ENCODE measurements at regions not wholly inside any gene's neighbourhood (a gene's known extent, or its start where the extent isn't known, plus 50 kb on each side); places are given as distances from the start of the nearest gene placed in this dataset.

DNA sequence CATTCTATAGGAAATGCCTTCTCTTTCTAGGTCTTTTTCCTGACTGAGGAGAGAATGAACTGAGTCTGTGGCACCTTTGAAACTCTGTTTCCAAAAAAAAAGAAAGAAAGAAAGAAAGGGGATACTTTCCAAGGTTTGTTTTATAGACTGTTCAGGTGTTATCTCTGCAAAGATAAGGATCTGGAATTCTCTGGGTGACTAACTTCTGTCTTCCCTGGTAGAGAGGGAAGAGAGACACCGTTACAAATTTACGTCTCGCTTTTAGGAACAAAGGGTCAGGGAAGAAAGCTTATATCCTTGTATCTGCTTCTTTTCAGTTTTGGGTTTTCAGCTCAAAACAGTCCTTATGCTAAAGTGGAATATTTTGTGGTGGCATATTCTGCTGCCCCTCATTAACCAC lies 314.1 kb downstream of the RAPGEF2 start:
- TF ChIP-seq, protein P1, sequence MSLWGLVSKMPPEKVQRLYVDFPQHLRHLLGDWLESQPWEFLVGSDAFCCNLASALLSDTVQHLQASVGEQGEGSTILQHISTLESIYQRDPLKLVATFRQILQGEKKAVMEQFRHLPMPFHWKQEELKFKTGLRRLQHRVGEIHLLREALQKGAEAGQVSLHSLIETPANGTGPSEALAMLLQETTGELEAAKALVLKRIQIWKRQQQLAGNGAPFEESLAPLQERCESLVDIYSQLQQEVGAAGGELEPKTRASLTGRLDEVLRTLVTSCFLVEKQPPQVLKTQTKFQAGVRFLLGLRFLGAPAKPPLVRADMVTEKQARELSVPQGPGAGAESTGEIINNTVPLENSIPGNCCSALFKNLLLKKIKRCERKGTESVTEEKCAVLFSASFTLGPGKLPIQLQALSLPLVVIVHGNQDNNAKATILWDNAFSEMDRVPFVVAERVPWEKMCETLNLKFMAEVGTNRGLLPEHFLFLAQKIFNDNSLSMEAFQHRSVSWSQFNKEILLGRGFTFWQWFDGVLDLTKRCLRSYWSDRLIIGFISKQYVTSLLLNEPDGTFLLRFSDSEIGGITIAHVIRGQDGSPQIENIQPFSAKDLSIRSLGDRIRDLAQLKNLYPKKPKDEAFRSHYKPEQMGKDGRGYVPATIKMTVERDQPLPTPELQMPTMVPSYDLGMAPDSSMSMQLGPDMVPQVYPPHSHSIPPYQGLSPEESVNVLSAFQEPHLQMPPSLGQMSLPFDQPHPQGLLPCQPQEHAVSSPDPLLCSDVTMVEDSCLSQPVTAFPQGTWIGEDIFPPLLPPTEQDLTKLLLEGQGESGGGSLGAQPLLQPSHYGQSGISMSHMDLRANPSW (CRISPR knock-in tag; IDR thresholded peaks at IDR 0.05; ENCODE audit: borderline replicate concordance) = no peak
- no peak for TF ChIP-seq FIP1L1 (IDR thresholded peaks at IDR 0.05; ENCODE audit: borderline replicate concordance, insufficient read depth, low read depth, low read length)
- no peak for TF ChIP-seq ZNF879 (CRISPR knock-in tag; IDR thresholded peaks at IDR 0.05)
- TF ChIP-seq, protein P2, sequence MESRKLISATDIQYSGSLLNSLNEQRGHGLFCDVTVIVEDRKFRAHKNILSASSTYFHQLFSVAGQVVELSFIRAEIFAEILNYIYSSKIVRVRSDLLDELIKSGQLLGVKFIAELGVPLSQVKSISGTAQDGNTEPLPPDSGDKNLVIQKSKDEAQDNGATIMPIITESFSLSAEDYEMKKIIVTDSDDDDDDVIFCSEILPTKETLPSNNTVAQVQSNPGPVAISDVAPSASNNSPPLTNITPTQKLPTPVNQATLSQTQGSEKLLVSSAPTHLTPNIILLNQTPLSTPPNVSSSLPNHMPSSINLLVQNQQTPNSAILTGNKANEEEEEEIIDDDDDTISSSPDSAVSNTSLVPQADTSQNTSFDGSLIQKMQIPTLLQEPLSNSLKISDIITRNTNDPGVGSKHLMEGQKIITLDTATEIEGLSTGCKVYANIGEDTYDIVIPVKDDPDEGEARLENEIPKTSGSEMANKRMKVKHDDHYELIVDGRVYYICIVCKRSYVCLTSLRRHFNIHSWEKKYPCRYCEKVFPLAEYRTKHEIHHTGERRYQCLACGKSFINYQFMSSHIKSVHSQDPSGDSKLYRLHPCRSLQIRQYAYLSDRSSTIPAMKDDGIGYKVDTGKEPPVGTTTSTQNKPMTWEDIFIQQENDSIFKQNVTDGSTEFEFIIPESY (CRISPR knock-in tag; IDR thresholded peaks at IDR 0.05) = no peak
- TF ChIP-seq ZNF263 (CRISPR knock-in tag; IDR thresholded peaks at IDR 0.05) = no peak
- TF ChIP-seq CEBPB (IDR thresholded peaks at IDR 0.05; ENCODE audit: borderline replicate concordance, low read depth, low read length) = no peak
- TF ChIP-seq SAP130 (CRISPR knock-in tag; IDR thresholded peaks at IDR 0.05; ENCODE audit: low read depth) = no peak
- TF ChIP-seq, protein P3, sequence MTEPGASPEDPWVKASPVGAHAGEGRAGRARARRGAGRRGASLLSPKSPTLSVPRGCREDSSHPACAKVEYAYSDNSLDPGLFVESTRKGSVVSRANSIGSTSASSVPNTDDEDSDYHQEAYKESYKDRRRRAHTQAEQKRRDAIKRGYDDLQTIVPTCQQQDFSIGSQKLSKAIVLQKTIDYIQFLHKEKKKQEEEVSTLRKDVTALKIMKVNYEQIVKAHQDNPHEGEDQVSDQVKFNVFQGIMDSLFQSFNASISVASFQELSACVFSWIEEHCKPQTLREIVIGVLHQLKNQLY (CRISPR knock-in tag; IDR thresholded peaks at IDR 0.05) = no peak
- TF ChIP-seq SIN3A (IDR thresholded peaks at IDR 0.05; ENCODE audit: borderline replicate concordance, low read depth, low read length) = no peak
- no peak for TF ChIP-seq TCF7L2 (IDR thresholded peaks at IDR 0.05; ENCODE audit: low read depth, low read length)
- TF ChIP-seq SOX5 (CRISPR knock-in tag; IDR thresholded peaks at IDR 0.05; ENCODE audit: borderline replicate concordance) = no peak
- TF ChIP-seq ZNF335 (CRISPR knock-in tag; IDR thresholded peaks at IDR 0.05) = no peak
- TF ChIP-seq, protein P4, sequence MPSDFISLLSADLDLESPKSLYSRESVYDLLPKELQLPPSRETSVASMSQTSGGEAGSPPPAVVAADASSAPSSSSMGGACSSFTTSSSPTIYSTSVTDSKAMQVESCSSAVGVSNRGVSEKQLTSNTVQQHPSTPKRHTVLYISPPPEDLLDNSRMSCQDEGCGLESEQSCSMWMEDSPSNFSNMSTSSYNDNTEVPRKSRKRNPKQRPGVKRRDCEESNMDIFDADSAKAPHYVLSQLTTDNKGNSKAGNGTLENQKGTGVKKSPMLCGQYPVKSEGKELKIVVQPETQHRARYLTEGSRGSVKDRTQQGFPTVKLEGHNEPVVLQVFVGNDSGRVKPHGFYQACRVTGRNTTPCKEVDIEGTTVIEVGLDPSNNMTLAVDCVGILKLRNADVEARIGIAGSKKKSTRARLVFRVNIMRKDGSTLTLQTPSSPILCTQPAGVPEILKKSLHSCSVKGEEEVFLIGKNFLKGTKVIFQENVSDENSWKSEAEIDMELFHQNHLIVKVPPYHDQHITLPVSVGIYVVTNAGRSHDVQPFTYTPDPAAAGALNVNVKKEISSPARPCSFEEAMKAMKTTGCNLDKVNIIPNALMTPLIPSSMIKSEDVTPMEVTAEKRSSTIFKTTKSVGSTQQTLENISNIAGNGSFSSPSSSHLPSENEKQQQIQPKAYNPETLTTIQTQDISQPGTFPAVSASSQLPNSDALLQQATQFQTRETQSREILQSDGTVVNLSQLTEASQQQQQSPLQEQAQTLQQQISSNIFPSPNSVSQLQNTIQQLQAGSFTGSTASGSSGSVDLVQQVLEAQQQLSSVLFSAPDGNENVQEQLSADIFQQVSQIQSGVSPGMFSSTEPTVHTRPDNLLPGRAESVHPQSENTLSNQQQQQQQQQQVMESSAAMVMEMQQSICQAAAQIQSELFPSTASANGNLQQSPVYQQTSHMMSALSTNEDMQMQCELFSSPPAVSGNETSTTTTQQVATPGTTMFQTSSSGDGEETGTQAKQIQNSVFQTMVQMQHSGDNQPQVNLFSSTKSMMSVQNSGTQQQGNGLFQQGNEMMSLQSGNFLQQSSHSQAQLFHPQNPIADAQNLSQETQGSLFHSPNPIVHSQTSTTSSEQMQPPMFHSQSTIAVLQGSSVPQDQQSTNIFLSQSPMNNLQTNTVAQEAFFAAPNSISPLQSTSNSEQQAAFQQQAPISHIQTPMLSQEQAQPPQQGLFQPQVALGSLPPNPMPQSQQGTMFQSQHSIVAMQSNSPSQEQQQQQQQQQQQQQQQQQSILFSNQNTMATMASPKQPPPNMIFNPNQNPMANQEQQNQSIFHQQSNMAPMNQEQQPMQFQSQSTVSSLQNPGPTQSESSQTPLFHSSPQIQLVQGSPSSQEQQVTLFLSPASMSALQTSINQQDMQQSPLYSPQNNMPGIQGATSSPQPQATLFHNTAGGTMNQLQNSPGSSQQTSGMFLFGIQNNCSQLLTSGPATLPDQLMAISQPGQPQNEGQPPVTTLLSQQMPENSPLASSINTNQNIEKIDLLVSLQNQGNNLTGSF (CRISPR knock-in tag; IDR thresholded peaks at IDR 0.05) = no peak
